ENCODE measurements at regions not wholly inside any gene's neighbourhood (a gene's known extent, or its start where the extent isn't known, plus 50 kb on each side); places are given as distances from the start of the nearest gene placed in this dataset.

DNA sequence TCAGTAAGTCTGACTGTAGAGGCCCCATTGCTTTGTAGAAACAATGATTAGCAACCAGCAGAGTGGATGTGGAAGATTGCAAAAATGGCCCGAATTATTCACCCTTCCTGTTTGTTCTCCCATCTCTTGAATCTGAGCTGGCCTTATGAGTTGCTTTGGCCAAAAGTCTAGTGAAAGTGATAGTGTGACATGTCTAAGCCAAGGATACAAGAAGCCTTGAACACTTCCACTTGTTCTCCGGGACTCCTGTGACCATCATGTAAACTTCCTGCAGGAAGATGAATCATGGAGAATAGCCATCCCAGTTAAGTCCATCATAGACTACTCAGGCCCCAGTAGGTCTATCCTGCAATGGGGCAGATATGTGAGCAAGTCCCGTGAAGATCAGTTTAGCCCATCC is 252.0 kb upstream of the JAG1 start:
- TF ChIP-seq, protein P1, sequence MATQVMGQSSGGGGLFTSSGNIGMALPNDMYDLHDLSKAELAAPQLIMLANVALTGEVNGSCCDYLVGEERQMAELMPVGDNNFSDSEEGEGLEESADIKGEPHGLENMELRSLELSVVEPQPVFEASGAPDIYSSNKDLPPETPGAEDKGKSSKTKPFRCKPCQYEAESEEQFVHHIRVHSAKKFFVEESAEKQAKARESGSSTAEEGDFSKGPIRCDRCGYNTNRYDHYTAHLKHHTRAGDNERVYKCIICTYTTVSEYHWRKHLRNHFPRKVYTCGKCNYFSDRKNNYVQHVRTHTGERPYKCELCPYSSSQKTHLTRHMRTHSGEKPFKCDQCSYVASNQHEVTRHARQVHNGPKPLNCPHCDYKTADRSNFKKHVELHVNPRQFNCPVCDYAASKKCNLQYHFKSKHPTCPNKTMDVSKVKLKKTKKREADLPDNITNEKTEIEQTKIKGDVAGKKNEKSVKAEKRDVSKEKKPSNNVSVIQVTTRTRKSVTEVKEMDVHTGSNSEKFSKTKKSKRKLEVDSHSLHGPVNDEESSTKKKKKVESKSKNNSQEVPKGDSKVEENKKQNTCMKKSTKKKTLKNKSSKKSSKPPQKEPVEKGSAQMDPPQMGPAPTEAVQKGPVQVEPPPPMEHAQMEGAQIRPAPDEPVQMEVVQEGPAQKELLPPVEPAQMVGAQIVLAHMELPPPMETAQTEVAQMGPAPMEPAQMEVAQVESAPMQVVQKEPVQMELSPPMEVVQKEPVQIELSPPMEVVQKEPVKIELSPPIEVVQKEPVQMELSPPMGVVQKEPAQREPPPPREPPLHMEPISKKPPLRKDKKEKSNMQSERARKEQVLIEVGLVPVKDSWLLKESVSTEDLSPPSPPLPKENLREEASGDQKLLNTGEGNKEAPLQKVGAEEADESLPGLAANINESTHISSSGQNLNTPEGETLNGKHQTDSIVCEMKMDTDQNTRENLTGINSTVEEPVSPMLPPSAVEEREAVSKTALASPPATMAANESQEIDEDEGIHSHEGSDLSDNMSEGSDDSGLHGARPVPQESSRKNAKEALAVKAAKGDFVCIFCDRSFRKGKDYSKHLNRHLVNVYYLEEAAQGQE (IDR thresholded peaks at IDR 0.05; ENCODE audit: insufficient read depth in 1 of 2, low read depth in 2 of 2, low read length in 2 of 2): no peak
- TF ChIP-seq TAF1 (IDR thresholded peaks at IDR 0.05; ENCODE audit: borderline replicate concordance, insufficient read depth, low read length): no peak
